ENCODE measurements at regions not wholly inside any gene's neighbourhood (a gene's known extent, or its start where the extent isn't known, plus 50 kb on each side); places are given as distances from the start of the nearest gene placed in this dataset.

DNA sequence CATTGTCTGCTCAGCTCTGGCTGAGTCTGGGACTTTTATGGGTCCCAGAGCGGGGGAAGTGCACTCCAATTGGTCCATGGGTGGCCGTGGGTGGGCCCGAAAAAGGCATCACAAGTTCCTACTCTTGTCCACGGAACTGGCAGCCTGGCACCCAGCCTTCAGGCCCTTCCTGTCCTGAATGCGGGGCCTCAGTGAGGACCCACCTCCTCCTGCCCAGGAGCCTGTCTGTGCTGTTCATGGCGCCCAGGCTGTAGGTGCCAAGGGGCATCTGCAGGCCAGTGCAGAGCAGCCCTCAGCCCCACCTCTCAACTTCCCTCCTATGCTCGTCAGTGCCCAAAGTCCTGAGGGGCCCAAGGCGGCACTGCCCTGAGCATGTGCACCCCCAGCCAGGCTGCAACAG, 411.7 kb upstream of the KIRREL3 start:
- Mint-ChIP-seq H3K27ac (no peak overlapping the region), H3K4me3 (no peak overlapping the region), H3K27me3 (ENCODE audit: insufficient read depth, low read depth, poor library complexity) (peaks cover 3% of the 10 kb centered on the region), H3K9me3 (peaks cover 7% of the 10 kb centered on the region; the same call in 2 of the 3 replicates), H3K36me3 (ENCODE audit: low read depth) (no peaks in the 10 kb centered on the region; the same call in 2 of the 3 replicates), H3K4me1 (no peaks in the 10 kb centered on the region)
- Histone ChIP-seq H4K20me1 (replicated peaks; ENCODE audit: insufficient read depth) (no peaks in the 10 kb centered on the region), H3K4me1 (ENCODE audit: insufficient read depth) (no peaks in the 10 kb centered on the region), H3K9me2 (ENCODE audit: insufficient read depth) (no peaks in the 10 kb centered on the region), H2AFZ (no peak overlapping the region), H3K36me3 (ENCODE audit: insufficient read depth) (no peaks in the 10 kb centered on the region), H3K4me3 (no peak overlapping the region), H3F3A (replicated peaks; ENCODE audit: low read depth) (no peaks in the 10 kb centered on the region), H3K4me2 (no peak overlapping the region), H3K27me3 (ENCODE audit: insufficient read depth) (no peaks in the 10 kb centered on the region), H3K27ac (ENCODE audit: low read depth) (no peak overlapping the region), H3K79me2 (replicated peaks; ENCODE audit: insufficient read depth) (no peaks in the 10 kb centered on the region)
- TF ChIP-seq, protein P1, sequence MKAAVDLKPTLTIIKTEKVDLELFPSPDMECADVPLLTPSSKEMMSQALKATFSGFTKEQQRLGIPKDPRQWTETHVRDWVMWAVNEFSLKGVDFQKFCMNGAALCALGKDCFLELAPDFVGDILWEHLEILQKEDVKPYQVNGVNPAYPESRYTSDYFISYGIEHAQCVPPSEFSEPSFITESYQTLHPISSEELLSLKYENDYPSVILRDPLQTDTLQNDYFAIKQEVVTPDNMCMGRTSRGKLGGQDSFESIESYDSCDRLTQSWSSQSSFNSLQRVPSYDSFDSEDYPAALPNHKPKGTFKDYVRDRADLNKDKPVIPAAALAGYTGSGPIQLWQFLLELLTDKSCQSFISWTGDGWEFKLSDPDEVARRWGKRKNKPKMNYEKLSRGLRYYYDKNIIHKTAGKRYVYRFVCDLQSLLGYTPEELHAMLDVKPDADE (IDR thresholded peaks at IDR 0.05) = no peak
- TF ChIP-seq EZH2phosphoT487 (IDR thresholded peaks at IDR 0.05; ENCODE audit: unreplicated experiment) (no peak), POLR2AphosphoS5 (IDR thresholded peaks at IDR 0.05; ENCODE audit: low read depth) (no peak), STAT1 (IDR thresholded peaks at IDR 0.05; ENCODE audit: unreplicated experiment) (no peak), JUNB (IDR thresholded peaks at IDR 0.05; ENCODE audit: unreplicated experiment) (no peak), EZH2 (IDR thresholded peaks at IDR 0.05; ENCODE audit: low read depth, unreplicated experiment) (no peak), ZNF114 (CRISPR knock-in tag; IDR thresholded peaks at IDR 0.05) (no peak), ZNF331 (CRISPR knock-in tag; IDR thresholded peaks at IDR 0.05; ENCODE audit: low read depth) (no peak), CREB1 (CRISPR knock-in tag; IDR thresholded peaks at IDR 0.05; ENCODE audit: low read depth) (no peak), NANOG (IDR thresholded peaks at IDR 0.05; ENCODE audit: borderline replicate concordance) (no peak)
- TF ChIP-seq, protein P2, sequence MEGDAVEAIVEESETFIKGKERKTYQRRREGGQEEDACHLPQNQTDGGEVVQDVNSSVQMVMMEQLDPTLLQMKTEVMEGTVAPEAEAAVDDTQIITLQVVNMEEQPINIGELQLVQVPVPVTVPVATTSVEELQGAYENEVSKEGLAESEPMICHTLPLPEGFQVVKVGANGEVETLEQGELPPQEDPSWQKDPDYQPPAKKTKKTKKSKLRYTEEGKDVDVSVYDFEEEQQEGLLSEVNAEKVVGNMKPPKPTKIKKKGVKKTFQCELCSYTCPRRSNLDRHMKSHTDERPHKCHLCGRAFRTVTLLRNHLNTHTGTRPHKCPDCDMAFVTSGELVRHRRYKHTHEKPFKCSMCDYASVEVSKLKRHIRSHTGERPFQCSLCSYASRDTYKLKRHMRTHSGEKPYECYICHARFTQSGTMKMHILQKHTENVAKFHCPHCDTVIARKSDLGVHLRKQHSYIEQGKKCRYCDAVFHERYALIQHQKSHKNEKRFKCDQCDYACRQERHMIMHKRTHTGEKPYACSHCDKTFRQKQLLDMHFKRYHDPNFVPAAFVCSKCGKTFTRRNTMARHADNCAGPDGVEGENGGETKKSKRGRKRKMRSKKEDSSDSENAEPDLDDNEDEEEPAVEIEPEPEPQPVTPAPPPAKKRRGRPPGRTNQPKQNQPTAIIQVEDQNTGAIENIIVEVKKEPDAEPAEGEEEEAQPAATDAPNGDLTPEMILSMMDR (conservative IDR thresholded peaks at IDR 0.05; ENCODE audit: low read depth in 2 of 2) = no peak
- TF ChIP-seq, protein P3, sequence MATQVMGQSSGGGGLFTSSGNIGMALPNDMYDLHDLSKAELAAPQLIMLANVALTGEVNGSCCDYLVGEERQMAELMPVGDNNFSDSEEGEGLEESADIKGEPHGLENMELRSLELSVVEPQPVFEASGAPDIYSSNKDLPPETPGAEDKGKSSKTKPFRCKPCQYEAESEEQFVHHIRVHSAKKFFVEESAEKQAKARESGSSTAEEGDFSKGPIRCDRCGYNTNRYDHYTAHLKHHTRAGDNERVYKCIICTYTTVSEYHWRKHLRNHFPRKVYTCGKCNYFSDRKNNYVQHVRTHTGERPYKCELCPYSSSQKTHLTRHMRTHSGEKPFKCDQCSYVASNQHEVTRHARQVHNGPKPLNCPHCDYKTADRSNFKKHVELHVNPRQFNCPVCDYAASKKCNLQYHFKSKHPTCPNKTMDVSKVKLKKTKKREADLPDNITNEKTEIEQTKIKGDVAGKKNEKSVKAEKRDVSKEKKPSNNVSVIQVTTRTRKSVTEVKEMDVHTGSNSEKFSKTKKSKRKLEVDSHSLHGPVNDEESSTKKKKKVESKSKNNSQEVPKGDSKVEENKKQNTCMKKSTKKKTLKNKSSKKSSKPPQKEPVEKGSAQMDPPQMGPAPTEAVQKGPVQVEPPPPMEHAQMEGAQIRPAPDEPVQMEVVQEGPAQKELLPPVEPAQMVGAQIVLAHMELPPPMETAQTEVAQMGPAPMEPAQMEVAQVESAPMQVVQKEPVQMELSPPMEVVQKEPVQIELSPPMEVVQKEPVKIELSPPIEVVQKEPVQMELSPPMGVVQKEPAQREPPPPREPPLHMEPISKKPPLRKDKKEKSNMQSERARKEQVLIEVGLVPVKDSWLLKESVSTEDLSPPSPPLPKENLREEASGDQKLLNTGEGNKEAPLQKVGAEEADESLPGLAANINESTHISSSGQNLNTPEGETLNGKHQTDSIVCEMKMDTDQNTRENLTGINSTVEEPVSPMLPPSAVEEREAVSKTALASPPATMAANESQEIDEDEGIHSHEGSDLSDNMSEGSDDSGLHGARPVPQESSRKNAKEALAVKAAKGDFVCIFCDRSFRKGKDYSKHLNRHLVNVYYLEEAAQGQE (IDR thresholded peaks at IDR 0.05; ENCODE audit: unreplicated experiment) = no peak
- TF ChIP-seq, protein P4, sequence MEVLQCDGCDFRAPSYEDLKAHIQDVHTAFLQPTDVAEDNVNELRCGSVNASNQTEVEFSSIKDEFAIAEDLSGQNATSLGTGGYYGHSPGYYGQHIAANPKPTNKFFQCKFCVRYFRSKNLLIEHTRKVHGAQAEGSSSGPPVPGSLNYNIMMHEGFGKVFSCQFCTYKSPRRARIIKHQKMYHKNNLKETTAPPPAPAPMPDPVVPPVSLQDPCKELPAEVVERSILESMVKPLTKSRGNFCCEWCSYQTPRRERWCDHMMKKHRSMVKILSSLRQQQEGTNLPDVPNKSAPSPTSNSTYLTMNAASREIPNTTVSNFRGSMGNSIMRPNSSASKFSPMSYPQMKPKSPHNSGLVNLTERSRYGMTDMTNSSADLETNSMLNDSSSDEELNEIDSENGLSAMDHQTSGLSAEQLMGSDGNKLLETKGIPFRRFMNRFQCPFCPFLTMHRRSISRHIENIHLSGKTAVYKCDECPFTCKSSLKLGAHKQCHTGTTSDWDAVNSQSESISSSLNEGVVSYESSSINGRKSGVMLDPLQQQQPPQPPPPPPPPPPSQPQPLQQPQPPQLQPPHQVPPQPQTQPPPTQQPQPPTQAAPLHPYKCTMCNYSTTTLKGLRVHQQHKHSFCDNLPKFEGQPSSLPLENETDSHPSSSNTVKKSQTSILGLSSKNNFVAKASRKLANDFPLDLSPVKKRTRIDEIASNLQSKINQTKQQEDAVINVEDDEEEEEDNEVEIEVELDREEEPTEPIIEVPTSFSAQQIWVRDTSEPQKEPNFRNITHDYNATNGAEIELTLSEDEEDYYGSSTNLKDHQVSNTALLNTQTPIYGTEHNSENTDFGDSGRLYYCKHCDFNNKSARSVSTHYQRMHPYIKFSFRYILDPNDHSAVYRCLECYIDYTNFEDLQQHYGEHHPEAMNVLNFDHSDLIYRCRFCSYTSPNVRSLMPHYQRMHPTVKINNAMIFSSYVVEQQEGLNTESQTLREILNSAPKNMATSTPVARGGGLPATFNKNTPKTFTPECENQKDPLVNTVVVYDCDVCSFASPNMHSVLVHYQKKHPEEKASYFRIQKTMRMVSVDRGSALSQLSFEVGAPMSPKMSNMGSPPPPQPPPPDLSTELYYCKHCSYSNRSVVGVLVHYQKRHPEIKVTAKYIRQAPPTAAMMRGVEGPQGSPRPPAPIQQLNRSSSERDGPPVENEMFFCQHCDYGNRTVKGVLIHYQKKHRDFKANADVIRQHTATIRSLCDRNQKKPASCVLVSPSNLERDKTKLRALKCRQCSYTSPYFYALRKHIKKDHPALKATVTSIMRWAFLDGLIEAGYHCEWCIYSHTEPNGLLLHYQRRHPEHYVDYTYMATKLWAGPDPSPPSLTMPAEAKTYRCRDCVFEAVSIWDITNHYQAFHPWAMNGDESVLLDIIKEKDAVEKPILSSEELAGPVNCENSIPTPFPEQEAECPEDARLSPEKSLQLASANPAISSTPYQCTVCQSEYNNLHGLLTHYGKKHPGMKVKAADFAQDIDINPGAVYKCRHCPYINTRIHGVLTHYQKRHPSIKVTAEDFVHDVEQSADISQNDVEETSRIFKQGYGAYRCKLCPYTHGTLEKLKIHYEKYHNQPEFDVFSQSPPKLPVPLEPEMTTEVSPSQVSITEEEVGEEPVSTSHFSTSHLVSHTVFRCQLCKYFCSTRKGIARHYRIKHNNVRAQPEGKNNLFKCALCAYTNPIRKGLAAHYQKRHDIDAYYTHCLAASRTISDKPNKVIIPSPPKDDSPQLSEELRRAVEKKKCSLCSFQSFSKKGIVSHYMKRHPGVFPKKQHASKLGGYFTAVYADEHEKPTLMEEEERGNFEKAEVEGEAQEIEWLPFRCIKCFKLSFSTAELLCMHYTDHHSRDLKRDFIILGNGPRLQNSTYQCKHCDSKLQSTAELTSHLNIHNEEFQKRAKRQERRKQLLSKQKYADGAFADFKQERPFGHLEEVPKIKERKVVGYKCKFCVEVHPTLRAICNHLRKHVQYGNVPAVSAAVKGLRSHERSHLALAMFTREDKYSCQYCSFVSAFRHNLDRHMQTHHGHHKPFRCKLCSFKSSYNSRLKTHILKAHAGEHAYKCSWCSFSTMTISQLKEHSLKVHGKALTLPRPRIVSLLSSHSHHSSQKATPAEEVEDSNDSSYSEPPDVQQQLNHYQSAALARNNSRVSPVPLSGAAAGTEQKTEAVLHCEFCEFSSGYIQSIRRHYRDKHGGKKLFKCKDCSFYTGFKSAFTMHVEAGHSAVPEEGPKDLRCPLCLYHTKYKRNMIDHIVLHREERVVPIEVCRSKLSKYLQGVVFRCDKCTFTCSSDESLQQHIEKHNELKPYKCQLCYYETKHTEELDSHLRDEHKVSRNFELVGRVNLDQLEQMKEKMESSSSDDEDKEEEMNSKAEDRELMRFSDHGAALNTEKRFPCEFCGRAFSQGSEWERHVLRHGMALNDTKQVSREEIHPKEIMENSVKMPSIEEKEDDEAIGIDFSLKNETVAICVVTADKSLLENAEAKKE (CRISPR knock-in tag; IDR thresholded peaks at IDR 0.05) = no peak
- ATAC-seq (no peak), DNase-seq (ENCODE audit: low spot score) (no peak)

Measured in GM23338 (cell line).